ENCODE measurements at regions not wholly inside any gene's neighbourhood (a gene's known extent, or its start where the extent isn't known, plus 50 kb on each side); places are given as distances from the start of the nearest gene placed in this dataset.
A peak's percentile ranks its signal among the peaks of the same experiment; 100 is the strongest.
"Not testable (repeated sequence)": the region's sequence is repeated elsewhere in the genome, so short reads cannot be mapped to it uniquely, and the experiment has no call there.

DNA sequence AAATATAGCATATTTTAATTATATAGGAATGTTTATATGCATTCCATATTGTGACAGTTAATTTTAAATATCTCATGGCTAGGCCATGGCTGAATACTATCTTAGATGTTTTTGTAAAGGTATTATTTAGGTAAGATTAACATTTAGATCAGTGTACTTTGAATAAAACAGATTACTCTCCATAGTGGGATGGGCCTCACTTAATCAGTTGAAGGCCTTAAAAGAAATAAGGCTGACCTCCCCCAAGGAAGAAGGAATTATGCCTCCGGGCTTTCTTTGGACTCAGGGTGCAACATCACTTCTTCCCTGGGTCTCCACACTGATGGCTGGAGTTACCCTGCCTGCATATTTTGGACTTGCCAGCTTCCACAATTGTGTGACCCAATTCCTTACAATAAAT, 113.4 kb downstream of the SEPTIN7 start:
- H3K4me1 ChIP-seq, H3K4me3 ChIP-seq, H3K27me3 ChIP-seq, ATAC-seq, H3K36me3 ChIP-seq, DNase-seq, H3K27ac ChIP-seq, H3K9me3 ChIP-seq: not testable (repeated sequence)
- intact Hi-C loops (cut with DNase I) = loop anchor here in 2 of 10 donors (5.0 to 10.0 kb wide), 2 partner anchors 63 to 401 kb away; no protein-coding TSS in a partner anchor
- WGBS, 2 donors = 92 to 100% methylated on average over 1 of the region's 1 CpG

DNA sequence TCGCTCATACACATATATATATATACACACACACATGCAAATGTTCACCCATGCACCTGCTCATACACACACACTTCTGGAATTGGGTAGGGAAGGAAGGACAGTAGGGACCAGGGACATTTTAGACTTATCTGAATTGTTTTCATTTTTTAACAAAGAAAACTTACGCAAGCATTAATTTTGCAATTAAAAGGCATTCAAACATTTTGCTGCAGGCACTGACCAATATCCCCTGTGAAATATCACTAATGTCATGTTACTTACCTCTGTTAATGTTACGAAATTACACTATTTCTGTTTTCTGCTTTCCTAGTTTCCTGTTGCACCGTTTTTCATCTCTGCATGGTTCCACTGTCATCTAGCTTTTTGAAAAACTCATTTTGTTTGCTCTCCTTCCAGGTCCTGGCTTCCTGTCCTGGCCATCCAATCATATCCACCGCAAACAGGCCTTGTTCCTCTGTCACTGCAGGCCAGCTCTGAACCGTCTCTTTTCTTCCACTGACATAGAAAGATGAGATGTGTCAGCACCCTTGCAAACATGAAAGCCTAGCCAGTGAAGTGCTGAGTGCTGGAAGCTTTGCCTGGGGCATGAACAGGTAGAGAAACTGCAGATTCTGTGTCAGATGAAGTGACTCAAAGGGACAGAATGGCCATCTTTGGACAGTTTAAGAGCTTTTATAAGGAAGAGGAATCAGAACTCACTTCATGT, 114.5 kb downstream of the SEPTIN7 start:
- not testable (repeated sequence) for H3K9me3 ChIP-seq, H3K4me1 ChIP-seq, H3K27me3 ChIP-seq, H3K36me3 ChIP-seq, ATAC-seq, DNase-seq, H3K4me3 ChIP-seq, H3K27ac ChIP-seq
- WGBS, 2 donors = 71 to 73% methylated on average over 6 of the region's 6 CpGs
- intact Hi-C loops (cut with DNase I) = loop anchor here in 6 of 10 donors (5.0 to 10.0 kb wide), 3 partner anchors 57 to 399 kb away; no protein-coding TSS in a partner anchor

DNA sequence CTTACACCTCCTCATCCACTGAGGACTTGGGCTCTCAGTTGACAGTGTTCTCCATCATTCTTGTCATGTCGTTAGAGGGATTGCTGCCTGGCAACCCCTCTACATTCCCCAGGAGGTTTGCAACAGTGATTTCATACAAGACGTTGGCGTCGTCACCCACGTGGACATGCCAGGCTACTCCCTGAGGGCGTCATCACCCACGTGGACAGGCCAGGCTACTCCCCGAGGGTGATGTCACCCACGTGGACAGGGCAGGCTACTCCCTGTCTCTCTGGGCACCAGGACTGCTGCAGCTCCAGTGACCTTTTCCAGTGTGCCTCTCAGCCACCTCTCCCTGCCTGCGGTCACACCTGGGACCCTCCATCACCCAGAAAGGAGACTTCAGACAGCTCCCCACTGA, 117.4 kb downstream of the SEPTIN7 start:
- not testable (repeated sequence) for H3K4me1 ChIP-seq, ATAC-seq, H3K36me3 ChIP-seq, DNase-seq, H3K4me3 ChIP-seq, H3K9me3 ChIP-seq, H3K27ac ChIP-seq, H3K27me3 ChIP-seq
- intact Hi-C loops (cut with DNase I) = loop anchor here in 6 of 10 donors (5.0 to 10.0 kb wide), 3 partner anchors 54 to 397 kb away; no protein-coding TSS in a partner anchor
- 73 to 75% methylated on average over 9 to 10 of the region's 10 CpGs for WGBS, 2 donors

DNA sequence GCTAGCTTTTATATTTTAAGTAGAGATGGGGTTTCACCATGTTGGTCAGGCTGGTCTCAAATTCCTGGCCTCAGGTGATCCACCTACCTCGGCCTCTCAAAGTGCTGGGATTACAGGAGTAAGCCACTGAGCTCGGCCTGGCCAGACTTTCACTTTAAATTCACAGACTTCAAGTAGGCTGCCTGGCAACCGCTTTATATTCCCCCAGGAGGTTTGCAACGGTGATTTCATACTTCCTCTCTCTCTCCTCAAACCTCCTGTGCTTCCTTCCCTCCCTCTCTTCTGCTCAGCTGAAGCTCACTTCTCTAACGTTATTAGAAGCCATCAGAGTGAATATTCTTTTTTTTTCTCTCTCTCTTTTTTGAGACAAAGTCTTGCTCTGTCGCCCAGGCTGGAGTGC, 118.8 kb downstream of the SEPTIN7 start:
- not testable (repeated sequence) for H3K4me1 ChIP-seq, ATAC-seq, H3K36me3 ChIP-seq, H3K4me3 ChIP-seq, DNase-seq, H3K27ac ChIP-seq, H3K27me3 ChIP-seq, H3K9me3 ChIP-seq
- WGBS, 2 donors = 56 to 57% methylated on average over 6 of the region's 6 CpGs
- intact Hi-C loops (cut with DNase I) = loop anchor here in 7 of 10 donors (5.0 to 10.0 kb wide), 3 partner anchors 53 to 395 kb away; no protein-coding TSS in a partner anchor

DNA sequence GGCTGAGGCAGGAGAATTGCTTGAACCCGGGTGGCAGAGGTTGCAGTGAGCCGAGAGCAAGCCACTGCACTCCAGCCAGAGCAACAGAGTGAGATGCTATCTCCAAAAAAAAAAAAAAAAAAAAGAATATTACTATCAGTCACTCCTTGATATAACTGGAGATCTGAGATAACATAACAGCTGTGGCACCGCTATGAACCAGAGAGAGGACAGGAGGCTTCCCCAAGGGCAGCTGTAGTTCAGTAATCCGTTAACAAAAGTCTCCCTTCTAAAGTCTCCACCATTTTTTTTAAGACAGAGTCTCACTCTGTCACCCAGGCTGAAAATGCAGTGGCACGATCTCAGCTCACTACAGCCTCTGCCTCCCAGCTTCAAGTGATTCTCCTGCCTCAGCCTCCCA, 120.5 kb downstream of the SEPTIN7 start:
- H3K4me1 ChIP-seq, DNase-seq, H3K9me3 ChIP-seq, ATAC-seq, H3K27ac ChIP-seq, H3K27me3 ChIP-seq, H3K4me3 ChIP-seq: not testable (repeated sequence)
- 86 to 88% methylated on average over 5 of the region's 5 CpGs for WGBS, 2 donors
- peaks cover 0 to 14% (median 0%) of the 10 kb centered on the region in 9 donors for H3K36me3 ChIP-seq
- intact Hi-C loops (cut with DNase I) = loop anchor here in 1 of 10 donors (5.0 kb wide), 1 partner anchor 51 kb away; no protein-coding TSS in a partner anchor

DNA sequence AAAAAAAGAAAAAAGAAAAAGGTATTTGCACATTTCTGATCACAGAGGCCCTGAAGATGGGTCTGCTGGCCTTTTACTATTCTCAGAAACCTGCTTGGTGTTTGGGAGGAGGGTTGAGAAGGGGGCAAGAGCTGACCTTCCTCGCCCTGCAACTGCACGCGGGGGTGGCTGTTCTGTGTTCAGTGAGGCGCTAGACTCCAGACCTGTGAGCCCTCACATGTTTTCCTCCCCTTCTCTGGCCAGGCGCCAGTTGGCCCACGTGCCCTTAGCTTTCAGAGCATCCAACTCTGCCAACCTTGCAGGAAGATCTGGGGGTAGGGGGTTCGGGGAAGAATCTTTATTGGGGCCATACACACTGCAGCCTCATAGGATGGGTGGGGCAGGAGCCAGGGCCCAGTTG, 123.8 kb downstream of the SEPTIN7 start:
- H3K9me3 ChIP-seq, DNase-seq, H3K27me3 ChIP-seq, H3K27ac ChIP-seq, H3K4me3 ChIP-seq, H3K4me1 ChIP-seq: not testable (repeated sequence)
- WGBS, 2 donors = 58 to 69% methylated on average over 7 of the region's 7 CpGs
- peaks cover 0 to 14% (median 0%) of the 10 kb centered on the region in 9 donors for H3K36me3 ChIP-seq
- intact Hi-C loops (cut with DNase I) = loop anchor here in 1 of 10 donors (5.0 kb wide), 1 partner anchor 48 kb away; no protein-coding TSS in a partner anchor
- ATAC-seq = peak in 2 of 8 donors; percentile 16 to 53

DNA sequence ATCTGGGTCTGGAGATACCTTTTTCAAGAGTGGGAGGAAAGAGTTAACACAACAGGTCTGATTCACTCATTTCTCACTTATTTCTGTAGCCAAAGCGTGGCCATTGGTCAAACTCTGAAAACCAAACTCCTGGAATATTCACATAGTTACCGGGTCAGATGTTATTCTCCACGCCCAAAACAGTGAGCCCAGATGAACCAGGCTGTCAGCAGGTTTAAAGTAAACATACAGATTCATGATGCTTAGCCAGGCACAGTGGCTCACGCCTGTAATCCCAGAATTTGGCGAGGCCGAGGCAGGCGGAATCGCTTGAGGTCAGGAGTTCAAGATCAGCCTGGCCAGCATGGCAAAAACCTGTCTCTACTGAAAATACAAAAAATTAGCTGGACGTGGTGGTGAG, 126.1 kb downstream of the SEPTIN7 start:
- H3K4me3 ChIP-seq; H3K27me3 ChIP-seq; intact Hi-C loops (cut with DNase I); H3K4me1 ChIP-seq; H3K9me3 ChIP-seq; DNase-seq; H3K27ac ChIP-seq; ATAC-seq: not testable (repeated sequence)
- H3K36me3 ChIP-seq = peaks cover 0 to 14% (median 0%) of the 10 kb centered on the region in 9 donors
- 94 to 95% methylated on average over 8 of the region's 9 CpGs for WGBS, 2 donors

DNA sequence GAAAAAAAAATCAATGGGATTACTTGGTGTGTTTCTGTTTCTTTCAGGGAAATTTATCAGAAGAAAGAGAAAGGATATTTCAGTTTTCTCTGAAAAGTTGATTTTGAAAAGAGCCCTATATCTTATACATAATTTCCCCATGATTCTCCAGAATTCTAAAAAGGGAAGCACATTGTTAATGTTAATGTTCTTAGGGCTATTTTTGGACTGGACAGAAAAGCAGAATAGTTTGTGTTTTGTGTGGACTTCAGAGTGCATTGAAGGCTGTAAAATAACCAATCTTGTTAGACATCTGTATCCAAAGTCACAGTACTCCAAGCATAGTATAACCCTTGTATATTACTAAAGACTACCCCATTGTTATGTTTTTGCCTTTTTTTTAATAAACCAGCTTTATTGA, 130.3 kb downstream of the SEPTIN7 start:
- DNase-seq; H3K36me3 ChIP-seq; intact Hi-C loops (cut with DNase I); H3K27ac ChIP-seq; H3K9me3 ChIP-seq; H3K4me1 ChIP-seq; H3K27me3 ChIP-seq; H3K4me3 ChIP-seq; ATAC-seq: not testable (repeated sequence)

DNA sequence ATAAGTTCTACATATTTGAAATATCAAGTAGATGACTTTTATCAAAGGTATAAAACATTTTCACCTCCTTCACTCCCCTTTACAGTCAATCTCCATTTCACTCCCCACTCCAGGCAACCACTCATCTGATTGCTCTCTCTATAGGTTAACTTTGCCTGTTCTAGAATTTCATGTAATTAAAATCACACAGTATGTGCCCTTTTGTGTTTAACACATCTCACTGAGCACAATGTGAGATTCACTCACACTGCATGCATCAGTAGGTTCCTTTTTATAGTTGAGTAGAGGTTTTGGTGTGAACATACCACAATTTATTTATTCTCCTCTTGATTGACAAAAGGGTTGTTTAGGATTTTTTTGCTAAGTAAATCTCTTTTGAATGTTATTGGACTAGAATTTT, 130.7 kb downstream of the SEPTIN7 start:
- DNase-seq; intact Hi-C loops (cut with DNase I); H3K27me3 ChIP-seq: not testable (repeated sequence)

DNA sequence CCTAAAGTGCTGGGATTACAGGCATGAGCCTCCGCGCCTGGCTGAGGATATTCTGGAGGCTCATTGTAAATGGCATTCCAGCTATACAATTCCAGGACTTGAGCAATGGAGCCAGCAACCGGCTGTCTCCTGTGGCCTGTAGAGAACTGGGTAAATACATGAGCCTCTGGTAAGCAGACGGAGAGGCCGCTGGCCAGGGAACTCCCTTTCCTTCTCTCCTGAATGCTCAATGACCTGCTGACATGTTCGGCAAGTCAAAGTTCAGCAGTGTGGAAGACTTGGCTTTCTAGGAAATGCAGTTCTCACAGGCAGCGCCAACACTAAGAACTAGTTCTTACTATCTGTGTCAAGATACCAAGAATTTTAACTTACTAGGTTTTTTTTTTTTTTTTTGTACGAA, 139.8 kb downstream of the SEPTIN7 start:
- H3K9me3 ChIP-seq; ATAC-seq; H3K27ac ChIP-seq; H3K4me1 ChIP-seq; intact Hi-C loops (cut with DNase I); H3K27me3 ChIP-seq; H3K4me3 ChIP-seq; H3K36me3 ChIP-seq; DNase-seq: not testable (repeated sequence)
- 90 to 93% methylated on average over 8 of the region's 8 CpGs for WGBS, 2 donors

More for the DNA sequence above, 130.7 kb downstream of the SEPTIN7 start:
- not testable (repeated sequence) for H3K27ac ChIP-seq, H3K4me3 ChIP-seq, H3K4me1 ChIP-seq, H3K9me3 ChIP-seq, H3K36me3 ChIP-seq, ATAC-seq

Data from heart right ventricle (tissue), 16 donors.